AG20443 (cell line): ENCODE measurements at regions not wholly inside any gene's neighbourhood (a gene's known extent, or its start where the extent isn't known, plus 50 kb on each side); places are given as distances from the start of the nearest gene placed in this dataset.
A peak's percentile ranks its signal among the peaks of the same experiment; 100 is the strongest.

Experiments used
- DNase-seq: peaks from one replicate; pipeline ENCODE4 v3.0.0; 2012; ENCODE audit warnings: low spot score, mixed read lengths

- no peak for DNase-seq
These were observed 192.0 kb downstream of the PIK3R1 start for GRCh38 chr5:68407311-68408239.

GRCh38 chr5:68408345-68408871 lies 192.9 kb downstream of the PIK3R1 start:
- no peak for DNase-seq

GRCh38 chr5:68409259-68409658 lies 193.7 kb downstream of the PIK3R1 start:
- DNase-seq: peak; percentile 79

GRCh38 chr5:68411161-68411560 lies 195.6 kb downstream of the PIK3R1 start:
- no peak for DNase-seq

- DNase-seq: no peak
These were observed 199.9 kb downstream of the PIK3R1 start for GRCh38 chr5:68415177-68416085.

GRCh38 chr5:68416714-68417113 lies 201.2 kb downstream of the PIK3R1 start:
- no peak for DNase-seq

GRCh38 chr5:68418201-68418600 lies 202.6 kb downstream of the PIK3R1 start:
- DNase-seq: peak; percentile 53

- no peak for DNase-seq
These were observed 203.1 kb downstream of the PIK3R1 start for GRCh38 chr5:68418680-68419079.

- no peak for DNase-seq
These were observed 203.6 kb downstream of the PIK3R1 start for GRCh38 chr5:68419081-68419636.

GRCh38 chr5:68419637-68420452 lies 204.3 kb downstream of the PIK3R1 start:
- peak; percentile 52 for DNase-seq

- DNase-seq: no peak
These were observed 205.2 kb downstream of the PIK3R1 start for GRCh38 chr5:68420476-68421344.

GRCh38 chr5:68421485-68422220 lies 206.1 kb downstream of the PIK3R1 start:
- no peak for DNase-seq

GRCh38 chr5:68423154-68423811 lies 207.7 kb downstream of the PIK3R1 start:
- no peak for DNase-seq

GRCh38 chr5:68424799-68425537 lies 209.4 kb downstream of the PIK3R1 start:
- peak; percentile 52 for DNase-seq

- no peak for DNase-seq
These were observed 211.0 kb downstream of the PIK3R1 start for GRCh38 chr5:68426586-68426985.

GRCh38 chr5:68428231-68428811 lies 212.8 kb downstream of the PIK3R1 start:
- no peak for DNase-seq

GRCh38 chr5:68429510-68429909 lies 214.0 kb downstream of the PIK3R1 start:
- DNase-seq: no peak

GRCh38 chr5:68430279-68430678 lies 214.7 kb downstream of the PIK3R1 start:
- DNase-seq: no peak
